Pancreas (tissue), 10 donors: ENCODE measurements at regions not wholly inside any gene's neighbourhood (a gene's known extent, or its start where the extent isn't known, plus 50 kb on each side); places are given as distances from the start of the nearest gene placed in this dataset.

Experiments
- ATAC-seq, 4 donors: fragments of 200-7000 bp; cut with Tn5 transposase; one replicate each; pipeline versions ENCODE4 v1.8.0 to v1.9.1; 2020; ENCODE audit warnings: mild to moderate bottlenecking in 4 of 4, moderate library complexity in 4 of 4
- DNase-seq, 6 donors: peaks; one replicate each; pipeline ENCODE4 v3.0.0-alpha.2; 2020
- FAIRE-seq: peaks from 2 replicates; lab custom pipeline; 2012; peaks lifted over from hg19 to GRCh38; lab: Jason Lieb, UNC
- H3K27ac ChIP-seq, 4 donors: fragments of 200-600 bp; sonication (generic); 1 replicate in 3 of 4; 2 replicates in 1 of 4; pipeline versions ENCODE4 v1.5.0 to v1.8.0; 2020
- H3K27me3 ChIP-seq, 4 donors: fragments of 200-600 bp; one replicate each; pipeline ENCODE4 v1.8.0; 2021
- H3K36me3 ChIP-seq, 3 donors: fragments of 200-600 bp; sonication (generic) in 1 of 3; one replicate each; pipeline versions ENCODE4 v1.5.0 to v1.8.0; 2020 to 2021
- H3K4me1 ChIP-seq, 3 donors: fragments of 200-600 bp; one replicate each; pipeline ENCODE4 v1.8.0; 2021
- H3K4me3 ChIP-seq, 4 donors: fragments of 200-600 bp; sonication (generic) in 2 of 4; one replicate each; pipeline versions ENCODE4 v1.5.0 to v1.8.0; 2020 to 2021
- H3K9me3 ChIP-seq, 4 donors: fragments of 200-600 bp; one replicate each; pipeline ENCODE4 v1.8.0; 2021
- CTCF ChIP-seq, 4 donors: fragments of 200-600 bp; sonication (generic) in 3 of 4; IDR thresholded peaks; one replicate each; pipeline versions ENCODE4 v1.5.0 to v1.8.0; 2021; ENCODE audit warnings: antibody characterized with exemption in 4 of 4
- WGBS, 2 donors: extraction: QIAGEN DNeasy Blood & Tissue Kit; methylation state at CpG; one replicate each; pipeline ENCODE4 v1.1.7; 2013; 5-methylcytosine and 5-hydroxymethylcytosine counted together
- intact Hi-C, 3 donors: fragments of 100-400 bp; cut with DNase I; formaldehyde crosslinking; loops; one replicate each; pipeline versions ENCODE4 v1.11.1 to v1.14.2; 2022
- donor health status: healthy with polysubstance abuse.
- donor health status: DM: no; HTN: no; CAD: no; lungs with moderate emphysema.
- donor health status: DM: no; HTN: no; CAD: no.
- donor health status: control.
- donor health status: control.
- donor health status: Bipolar disorder and iron deficiency.
- donor health status: DM: yes; HTN: yes; CAD: no.
- donor health status: DM: no; HTN: no; CAD: no.
- donor health status: DM: no; HTN: no; CAD: no.
- donor health status: DM: yes; HTN: yes; CAD: no.

- no peaks in the 10 kb centered on the region for H3K4me1 ChIP-seq
- no peak for TF ChIP-seq CTCF (IDR thresholded peaks at IDR 0.05)
- no peak overlapping the region for H3K4me3 ChIP-seq
- no peak overlapping the region for H3K27ac ChIP-seq
- DNase-seq = no peak
- no peak for FAIRE-seq
- H3K9me3 ChIP-seq = no peaks in the 10 kb centered on the region
- no peaks in the 10 kb centered on the region for H3K27me3 ChIP-seq
- H3K36me3 ChIP-seq = no peaks in the 10 kb centered on the region
- WGBS, 2 donors = 86 to 90% methylated on average over 4 of the region's 4 CpGs
- no peak for ATAC-seq
- intact Hi-C loops = no loop called here
Observed at GRCh38 chr1:213652109-213652508, 335.7 kb upstream of the PROX1 start.

GRCh38 chr1:213656039-213656438 is 331.7 kb upstream of the PROX1 start:
- ATAC-seq (no peak), FAIRE-seq (no peak), DNase-seq (no peak)
- 72 to 79% methylated on average over 3 of the region's 3 CpGs for WGBS, 2 donors
- peaks cover 0 to 4% (median 0%) of the 10 kb centered on the region in 3 donors for H3K4me1 ChIP-seq
- no peaks in the 10 kb centered on the region for H3K9me3 ChIP-seq
- no peak overlapping the region for H3K27ac ChIP-seq
- intact Hi-C loops = no loop called here
- H3K27me3 ChIP-seq = no peaks in the 10 kb centered on the region
- no peaks in the 10 kb centered on the region for H3K36me3 ChIP-seq
- no peak for TF ChIP-seq CTCF (IDR thresholded peaks at IDR 0.05)
- no peak overlapping the region for H3K4me3 ChIP-seq

- Histone ChIP-seq H3K27me3 (no peaks in the 10 kb centered on the region), H3K9me3 (no peaks in the 10 kb centered on the region), H3K4me1 (peaks cover 0 to 4% (median 0%) of the 10 kb centered on the region in 3 donors), H3K4me3 (no peak overlapping the region), H3K36me3 (no peaks in the 10 kb centered on the region), H3K27ac (no peak overlapping the region)
- no peak for FAIRE-seq
- 55 to 58% methylated on average over 3 of the region's 3 CpGs for whole genome bisulfite sequencing, 2 donors
- no peak for ATAC-seq
- intact Hi-C loops = no loop called here
- no peak for DNase-seq
- no peak for TF ChIP-seq CTCF (IDR thresholded peaks at IDR 0.05)
Observed at GRCh38 chr1:213656503-213656902, 331.3 kb upstream of the PROX1 start.

GRCh38 chr1:213657013-213657412 is 330.8 kb upstream of the PROX1 start:
- H3K27me3 ChIP-seq = no peaks in the 10 kb centered on the region
- intact Hi-C loops = no loop called here
- no peak overlapping the region for H3K27ac ChIP-seq
- no peak overlapping the region for H3K4me3 ChIP-seq
- FAIRE-seq (no peak), ATAC-seq (no peak), DNase-seq (no peak)
- H3K9me3 ChIP-seq = no peaks in the 10 kb centered on the region
- WGBS, 2 donors = 63 to 70% methylated on average over 3 of the region's 3 CpGs
- H3K36me3 ChIP-seq = no peaks in the 10 kb centered on the region
- H3K4me1 ChIP-seq = peaks cover 0 to 4% (median 0%) of the 10 kb centered on the region in 3 donors
- no peak for TF ChIP-seq CTCF (IDR thresholded peaks at IDR 0.05)

GRCh38 chr1:213657879-213658278 is 329.9 kb upstream of the PROX1 start:
- 87 to 96% methylated on average over 2 of the region's 2 CpGs for WGBS, 2 donors
- no peaks in the 10 kb centered on the region for H3K27me3 ChIP-seq
- intact Hi-C loops = no loop called here
- no peak overlapping the region for H3K4me3 ChIP-seq
- H3K36me3 ChIP-seq = no peaks in the 10 kb centered on the region
- ATAC-seq = no peak
- no peak for FAIRE-seq
- no peaks in the 10 kb centered on the region for H3K9me3 ChIP-seq
- no peak for DNase-seq
- H3K27ac ChIP-seq = no peak overlapping the region
- TF ChIP-seq CTCF (IDR thresholded peaks at IDR 0.05) = no peak
- H3K4me1 ChIP-seq = peaks cover 0 to 4% (median 0%) of the 10 kb centered on the region in 3 donors
